ENCODE measurements at regions not wholly inside any gene's neighbourhood (a gene's known extent, or its start where the extent isn't known, plus 50 kb on each side); places are given as distances from the start of the nearest gene placed in this dataset.

DNA sequence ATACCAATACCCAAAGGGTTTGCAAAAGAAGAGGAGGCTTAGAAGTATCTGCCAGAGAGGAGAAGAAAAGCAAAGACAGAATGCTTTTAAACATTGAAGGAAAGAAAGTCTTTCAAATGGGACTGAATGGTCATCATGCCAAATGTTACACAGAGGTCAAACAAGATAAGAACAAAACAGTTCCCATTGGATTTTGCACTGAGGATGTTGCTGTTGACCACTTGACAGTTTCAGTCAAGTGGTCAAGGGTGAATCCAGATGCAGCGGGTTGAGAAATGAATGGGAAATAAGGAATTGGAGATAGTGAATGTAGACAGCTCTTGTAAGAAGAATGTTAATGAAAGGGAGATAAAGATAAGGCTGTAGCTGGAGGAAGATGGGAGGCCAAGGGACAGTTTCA, 64.8 kb upstream of the FGG start:
- CTCF ChIA-PET, result no interaction called here
- Histone ChIP-seq H3K36me3 (ENCODE audit: insufficient read depth, low read length, poor library complexity, severe bottlenecking) (no peaks in the 10 kb centered on the region), H3K27me3 (replicated peaks; ENCODE audit: insufficient read depth, low read depth, low read length, poor library complexity) (no peaks in the 10 kb centered on the region), H3K9me3 (ENCODE audit: low read depth, low read length, poor library complexity, severe bottlenecking) (no peaks in the 10 kb centered on the region), H3K27ac (ENCODE audit: low read depth, low read length, poor library complexity, severe bottlenecking) (no peak overlapping the region), H3K4me3 (ENCODE audit: low read depth, low read length, poor library complexity, severe bottlenecking) (no peak overlapping the region), H3K4me1 (ENCODE audit: insufficient read depth, low read length, poor library complexity, severe bottlenecking) (no peaks in the 10 kb centered on the region)
- no peak for DNase-seq (ENCODE audit: low spot score)
- BruUV-seq (replicated peaks), result no TSS peak
- TF ChIP-seq, protein P1, sequence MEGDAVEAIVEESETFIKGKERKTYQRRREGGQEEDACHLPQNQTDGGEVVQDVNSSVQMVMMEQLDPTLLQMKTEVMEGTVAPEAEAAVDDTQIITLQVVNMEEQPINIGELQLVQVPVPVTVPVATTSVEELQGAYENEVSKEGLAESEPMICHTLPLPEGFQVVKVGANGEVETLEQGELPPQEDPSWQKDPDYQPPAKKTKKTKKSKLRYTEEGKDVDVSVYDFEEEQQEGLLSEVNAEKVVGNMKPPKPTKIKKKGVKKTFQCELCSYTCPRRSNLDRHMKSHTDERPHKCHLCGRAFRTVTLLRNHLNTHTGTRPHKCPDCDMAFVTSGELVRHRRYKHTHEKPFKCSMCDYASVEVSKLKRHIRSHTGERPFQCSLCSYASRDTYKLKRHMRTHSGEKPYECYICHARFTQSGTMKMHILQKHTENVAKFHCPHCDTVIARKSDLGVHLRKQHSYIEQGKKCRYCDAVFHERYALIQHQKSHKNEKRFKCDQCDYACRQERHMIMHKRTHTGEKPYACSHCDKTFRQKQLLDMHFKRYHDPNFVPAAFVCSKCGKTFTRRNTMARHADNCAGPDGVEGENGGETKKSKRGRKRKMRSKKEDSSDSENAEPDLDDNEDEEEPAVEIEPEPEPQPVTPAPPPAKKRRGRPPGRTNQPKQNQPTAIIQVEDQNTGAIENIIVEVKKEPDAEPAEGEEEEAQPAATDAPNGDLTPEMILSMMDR (conservative IDR thresholded peaks at IDR 0.05; ENCODE audit: low read depth, low read length), result no peak
- no peak for TF ChIP-seq EZH2 (IDR thresholded peaks at IDR 0.05; ENCODE audit: borderline replicate concordance, low read depth, low read length, poor library complexity, severe bottlenecking)
- intact Hi-C loops (cut with micrococcal nuclease; ENCODE audit: unreplicated experiment), result no loop called here
- POLR2A ChIA-PET (ENCODE audit: low non-redundant PET), result no interaction called here

DNA sequence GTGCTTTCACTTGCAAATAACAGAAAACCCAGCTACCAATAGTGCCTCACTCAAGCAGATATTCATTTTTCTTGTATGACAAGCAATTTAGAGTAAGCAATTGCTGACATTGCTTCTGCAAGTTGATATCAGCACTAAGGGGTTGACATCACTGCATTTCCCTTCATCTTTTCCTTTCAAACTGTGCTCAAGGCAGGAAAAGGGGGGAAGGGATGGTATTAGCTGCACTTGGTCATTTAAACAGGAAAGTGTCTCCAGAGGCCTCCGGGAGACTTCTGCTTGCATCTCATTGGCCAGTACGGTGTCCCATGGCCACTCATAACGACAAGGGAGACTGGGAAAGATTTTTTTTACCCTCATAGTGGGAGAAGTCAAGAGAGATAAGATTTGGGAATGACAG, 65.5 kb upstream of the FGG start:
- BruUV-seq (replicated peaks), result no TSS peak
- CTCF ChIA-PET, result no interaction called here
- TF ChIP-seq, protein P1 (conservative IDR thresholded peaks at IDR 0.05; ENCODE audit: low read depth, low read length), result no peak
- no peak for TF ChIP-seq EZH2 (IDR thresholded peaks at IDR 0.05; ENCODE audit: borderline replicate concordance, low read depth, low read length, poor library complexity, severe bottlenecking)
- Histone ChIP-seq H3K4me3 (ENCODE audit: low read depth, low read length, poor library complexity, severe bottlenecking) (no peak overlapping the region), H3K27me3 (replicated peaks; ENCODE audit: insufficient read depth, low read depth, low read length, poor library complexity) (no peaks in the 10 kb centered on the region), H3K36me3 (ENCODE audit: insufficient read depth, low read length, poor library complexity, severe bottlenecking) (no peaks in the 10 kb centered on the region), H3K27ac (ENCODE audit: low read depth, low read length, poor library complexity, severe bottlenecking) (no peak overlapping the region), H3K9me3 (ENCODE audit: low read depth, low read length, poor library complexity, severe bottlenecking) (no peaks in the 10 kb centered on the region), H3K4me1 (ENCODE audit: insufficient read depth, low read length, poor library complexity, severe bottlenecking) (no peaks in the 10 kb centered on the region)
- intact Hi-C loops (cut with micrococcal nuclease; ENCODE audit: unreplicated experiment), result no loop called here
- POLR2A ChIA-PET (ENCODE audit: low non-redundant PET), result no interaction called here
- no peak for DNase-seq (ENCODE audit: low spot score)

DNA sequence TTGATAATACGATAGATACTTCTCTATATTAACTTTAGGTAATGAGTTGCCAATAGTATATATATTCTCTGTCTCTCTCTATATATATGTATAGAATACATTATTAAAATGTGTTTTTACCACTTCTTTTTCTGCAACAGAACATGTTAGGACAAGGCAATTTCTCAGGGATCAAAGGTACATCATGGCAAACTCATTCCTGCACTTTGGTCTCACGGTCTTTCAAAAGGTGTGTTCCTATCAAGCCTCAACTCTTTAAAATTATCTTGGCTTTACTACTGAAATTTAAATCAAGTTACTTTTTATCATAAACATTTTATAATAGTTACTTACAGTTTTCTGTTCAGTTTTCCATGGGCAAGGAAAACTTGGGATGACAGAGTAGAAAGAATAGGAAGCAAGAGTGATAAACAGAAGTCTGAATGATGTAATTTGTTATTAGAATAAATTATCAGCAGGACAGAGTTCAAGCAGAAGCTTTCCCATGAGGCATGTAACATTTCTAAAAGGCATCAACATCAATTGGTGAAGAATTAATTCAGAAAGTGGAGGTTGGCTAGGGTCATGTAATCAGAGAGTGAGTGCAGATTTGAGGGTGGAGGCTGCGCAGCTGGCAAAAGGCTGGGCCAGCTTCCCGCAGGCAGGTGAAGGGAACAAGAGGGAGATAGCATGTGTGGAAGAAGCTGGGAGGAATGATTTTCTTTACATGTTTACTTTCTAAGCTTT, 59.7 kb upstream of the LRAT start:
- TF ChIP-seq EZH2 (IDR thresholded peaks at IDR 0.05; ENCODE audit: borderline replicate concordance, low read depth, low read length, poor library complexity, severe bottlenecking), result no peak
- TF ChIP-seq, protein P1 (conservative IDR thresholded peaks at IDR 0.05; ENCODE audit: low read depth, low read length), result no peak
- no TSS peak for BruUV-seq (replicated peaks)
- no peak for DNase-seq (ENCODE audit: low spot score)
- H3K27me3 ChIP-seq (replicated peaks; ENCODE audit: insufficient read depth, low read depth, low read length, poor library complexity), result no peaks in the 10 kb centered on the region
- no peak overlapping the region for H3K4me3 ChIP-seq (ENCODE audit: low read depth, low read length, poor library complexity, severe bottlenecking)
- no peaks in the 10 kb centered on the region for H3K9me3 ChIP-seq (ENCODE audit: low read depth, low read length, poor library complexity, severe bottlenecking)
- ChIA-PET POLR2A (ENCODE audit: low non-redundant PET) (no interaction called here), CTCF (no interaction called here)
- no peak overlapping the region for H3K27ac ChIP-seq (ENCODE audit: low read depth, low read length, poor library complexity, severe bottlenecking)
- intact Hi-C loops (cut with micrococcal nuclease; ENCODE audit: unreplicated experiment), result no loop called here
- no peaks in the 10 kb centered on the region for H3K36me3 ChIP-seq (ENCODE audit: insufficient read depth, low read length, poor library complexity, severe bottlenecking)
- H3K4me1 ChIP-seq (ENCODE audit: insufficient read depth, low read length, poor library complexity, severe bottlenecking), result no peaks in the 10 kb centered on the region
